ENCODE measurements at regions not wholly inside any gene's neighbourhood (a gene's known extent, or its start where the extent isn't known, plus 50 kb on each side); places are given as distances from the start of the nearest gene placed in this dataset.

DNA sequence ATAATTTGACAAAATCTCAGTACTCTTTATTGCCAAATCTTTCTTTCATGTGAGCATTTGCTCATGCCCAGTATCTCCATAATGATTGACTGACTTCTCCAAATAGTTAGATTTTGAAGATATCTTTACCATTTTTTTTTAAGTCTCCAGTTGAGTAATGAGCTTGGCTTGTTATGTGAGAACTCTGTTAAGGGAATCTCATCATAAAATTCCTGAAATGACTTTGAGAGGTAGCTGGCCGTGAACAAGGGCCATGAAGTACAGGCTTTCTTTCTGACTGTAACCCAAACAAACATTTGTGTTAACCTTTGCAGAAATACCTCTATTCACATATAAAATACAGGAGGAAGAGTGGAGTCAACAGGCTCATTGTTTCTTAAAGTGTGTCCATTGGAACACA, 449.7 kb downstream of the IRS2 start:
- peak overlapping the region in 1 of 2 donors; percentile 37 for H3K27ac ChIP-seq
- H3K4me3 ChIP-seq, result no peak overlapping the region
- TF ChIP-seq, protein P1, sequence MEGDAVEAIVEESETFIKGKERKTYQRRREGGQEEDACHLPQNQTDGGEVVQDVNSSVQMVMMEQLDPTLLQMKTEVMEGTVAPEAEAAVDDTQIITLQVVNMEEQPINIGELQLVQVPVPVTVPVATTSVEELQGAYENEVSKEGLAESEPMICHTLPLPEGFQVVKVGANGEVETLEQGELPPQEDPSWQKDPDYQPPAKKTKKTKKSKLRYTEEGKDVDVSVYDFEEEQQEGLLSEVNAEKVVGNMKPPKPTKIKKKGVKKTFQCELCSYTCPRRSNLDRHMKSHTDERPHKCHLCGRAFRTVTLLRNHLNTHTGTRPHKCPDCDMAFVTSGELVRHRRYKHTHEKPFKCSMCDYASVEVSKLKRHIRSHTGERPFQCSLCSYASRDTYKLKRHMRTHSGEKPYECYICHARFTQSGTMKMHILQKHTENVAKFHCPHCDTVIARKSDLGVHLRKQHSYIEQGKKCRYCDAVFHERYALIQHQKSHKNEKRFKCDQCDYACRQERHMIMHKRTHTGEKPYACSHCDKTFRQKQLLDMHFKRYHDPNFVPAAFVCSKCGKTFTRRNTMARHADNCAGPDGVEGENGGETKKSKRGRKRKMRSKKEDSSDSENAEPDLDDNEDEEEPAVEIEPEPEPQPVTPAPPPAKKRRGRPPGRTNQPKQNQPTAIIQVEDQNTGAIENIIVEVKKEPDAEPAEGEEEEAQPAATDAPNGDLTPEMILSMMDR (IDR thresholded peaks at IDR 0.05), result no peak
- no peaks in the 10 kb centered on the region for H3K27me3 ChIP-seq
- H3K9me3 ChIP-seq, result no peaks in the 10 kb centered on the region
- DNase-seq (ENCODE audit: low spot score), result no peak
- no peaks in the 10 kb centered on the region for H3K4me1 ChIP-seq
- H3K36me3 ChIP-seq, result no peaks in the 10 kb centered on the region

DNA sequence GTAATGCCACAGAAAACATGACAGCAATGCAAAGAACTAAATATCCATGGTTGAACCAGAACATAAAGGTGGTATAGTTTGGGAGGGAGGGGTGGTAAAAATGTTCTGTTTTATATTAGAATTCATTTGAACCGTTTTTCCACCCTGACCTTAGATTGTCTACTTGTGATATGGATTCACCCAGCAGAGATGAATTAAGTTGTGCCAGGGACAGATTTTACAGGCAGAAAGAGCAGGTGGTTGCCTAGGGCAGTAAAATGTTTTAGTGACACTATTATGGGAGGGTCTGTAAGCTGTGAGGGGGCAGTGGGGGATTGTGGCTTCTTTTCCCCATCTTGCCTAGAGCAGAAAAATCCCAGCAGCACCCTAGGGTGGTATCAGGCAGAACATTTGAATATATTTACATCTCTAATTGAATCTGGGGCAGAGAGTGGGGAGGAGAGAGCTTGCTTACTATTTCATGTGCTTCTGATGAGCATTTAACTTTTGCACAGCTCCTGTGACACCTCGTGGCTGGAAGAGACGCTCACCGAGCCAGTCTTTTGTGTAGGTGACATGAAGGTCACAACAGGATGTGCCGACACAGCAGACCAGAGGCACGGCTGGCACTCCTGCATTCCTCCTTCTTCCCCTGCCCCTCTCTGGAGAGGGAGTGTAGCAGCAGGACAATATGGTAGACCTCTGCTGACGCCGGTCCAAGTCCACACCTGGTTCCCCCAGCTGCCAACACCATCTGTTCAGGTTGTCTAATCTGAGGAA, 452.3 kb downstream of the IRS2 start:
- TF ChIP-seq, protein P1 (IDR thresholded peaks at IDR 0.05), result no peak
- Histone ChIP-seq H3K27me3 (no peaks in the 10 kb centered on the region), H3K4me1 (no peaks in the 10 kb centered on the region), H3K27ac (peak overlapping the region in 1 of 2 donors; percentile 21), H3K4me3 (no peak overlapping the region), H3K36me3 (no peaks in the 10 kb centered on the region), H3K9me3 (no peaks in the 10 kb centered on the region)
- no peak for DNase-seq (ENCODE audit: low spot score)

DNA sequence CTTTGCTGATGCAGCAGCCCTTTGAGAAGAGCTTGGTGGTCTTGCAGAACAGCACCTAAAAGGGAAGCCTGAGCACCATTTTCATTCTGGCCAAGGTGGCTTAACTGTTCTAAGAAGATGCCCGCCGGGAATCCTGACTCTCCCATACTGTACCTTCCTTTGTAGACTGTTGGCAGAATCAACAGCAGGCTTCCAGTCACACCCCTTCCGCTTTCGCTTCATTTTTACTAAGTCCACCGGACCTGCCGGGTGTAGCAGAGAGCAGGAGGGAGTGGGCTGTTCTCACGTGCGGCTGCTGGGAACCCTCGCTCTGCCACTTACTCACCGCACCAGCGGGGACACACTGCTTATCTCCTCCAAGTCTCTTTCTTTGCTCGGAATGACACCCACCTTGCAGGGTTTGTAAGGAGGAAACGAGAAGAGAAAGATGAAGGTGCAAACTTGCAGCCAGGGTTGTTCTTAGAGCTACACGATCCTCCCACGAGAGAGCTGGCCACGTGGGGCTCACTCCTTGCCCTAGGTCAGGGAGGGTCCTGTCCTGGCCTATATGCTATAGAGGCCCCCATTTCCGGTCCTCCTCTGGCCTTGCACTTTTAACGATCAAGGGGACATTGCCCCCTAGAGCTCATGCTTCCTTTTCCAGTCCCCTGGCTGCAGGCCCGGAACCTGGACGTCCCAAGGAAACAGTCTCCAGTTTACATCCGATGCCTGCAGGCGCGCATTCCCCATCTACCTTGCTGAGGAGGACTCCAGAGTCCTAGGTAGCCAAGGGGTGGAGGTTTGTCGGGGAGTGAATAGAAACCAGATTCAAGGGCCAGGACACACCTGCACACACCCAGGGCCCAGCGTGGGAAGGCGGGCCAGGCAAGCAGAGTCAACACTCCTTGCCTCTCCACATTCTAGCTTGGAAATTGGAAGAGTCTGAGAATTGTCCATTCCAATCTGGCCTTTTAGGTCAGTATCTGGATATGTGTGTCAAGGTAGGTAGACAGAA, 453.6 kb downstream of the IRS2 start:
- no peak for DNase-seq (ENCODE audit: low spot score)
- Histone ChIP-seq H3K36me3 (no peaks in the 10 kb centered on the region), H3K4me1 (no peaks in the 10 kb centered on the region), H3K9me3 (no peaks in the 10 kb centered on the region), H3K27ac (no peak overlapping the region), H3K4me3 (no peak overlapping the region), H3K27me3 (no peaks in the 10 kb centered on the region)
- TF ChIP-seq, protein P1 (IDR thresholded peaks at IDR 0.05), result no peak

DNA sequence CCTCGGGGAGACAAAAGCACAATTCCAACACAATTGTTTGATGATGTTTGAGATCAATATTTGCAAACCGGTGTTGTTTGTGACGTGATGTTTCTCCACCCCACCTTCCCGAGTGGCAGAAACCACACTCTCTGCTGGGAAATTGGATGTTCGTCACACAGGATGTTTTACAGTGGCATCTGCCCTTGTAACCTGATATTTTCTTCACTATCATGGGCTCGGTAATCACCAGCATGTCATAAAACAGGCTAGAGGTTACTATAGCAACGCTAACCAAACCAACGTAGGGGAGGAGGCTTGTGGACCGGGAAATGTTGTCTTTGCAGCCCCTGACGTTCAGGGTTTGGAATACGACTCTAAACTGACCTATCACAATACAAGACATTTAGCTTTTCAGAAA, 454.5 kb downstream of the IRS2 start:
- Histone ChIP-seq H3K9me3 (no peaks in the 10 kb centered on the region), H3K27me3 (no peaks in the 10 kb centered on the region), H3K27ac (no peak overlapping the region), H3K4me3 (no peak overlapping the region), H3K4me1 (no peaks in the 10 kb centered on the region), H3K36me3 (no peaks in the 10 kb centered on the region)
- no peak for DNase-seq (ENCODE audit: low spot score)
- TF ChIP-seq, protein P1 (IDR thresholded peaks at IDR 0.05), result no peak

DNA sequence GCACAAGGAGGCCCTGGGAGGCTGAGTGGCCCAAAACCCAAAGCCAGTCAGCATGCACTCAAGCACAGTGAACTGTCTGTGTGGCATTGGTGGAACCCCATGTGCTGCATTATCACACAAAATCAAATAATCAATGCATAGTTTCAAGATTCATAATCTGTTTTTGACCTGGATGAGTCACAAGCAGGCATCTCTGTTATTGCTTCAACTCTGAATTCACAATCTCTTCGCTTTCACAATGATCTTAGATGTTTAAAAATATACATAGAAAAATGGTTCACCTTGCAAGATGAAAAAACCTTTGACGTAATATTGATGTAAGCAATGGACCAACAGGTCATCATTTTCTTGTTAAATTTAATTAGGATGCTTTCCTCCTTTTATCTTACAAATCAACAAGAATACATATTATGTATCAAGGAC, 455.4 kb downstream of the IRS2 start:
- H3K27me3 ChIP-seq, result no peaks in the 10 kb centered on the region
- no peak for DNase-seq (ENCODE audit: low spot score)
- H3K4me1 ChIP-seq, result no peaks in the 10 kb centered on the region
- no peak overlapping the region for H3K27ac ChIP-seq
- TF ChIP-seq, protein P1 (IDR thresholded peaks at IDR 0.05), result no peak
- no peaks in the 10 kb centered on the region for H3K9me3 ChIP-seq
- no peak overlapping the region for H3K4me3 ChIP-seq
- no peaks in the 10 kb centered on the region for H3K36me3 ChIP-seq
